Lung (tissue), 11 donors: ENCODE measurements at regions not wholly inside any gene's neighbourhood (a gene's known extent, or its start where the extent isn't known, plus 50 kb on each side); places are given as distances from the start of the nearest gene placed in this dataset.

ENCODE experiments used
- ATAC-seq: fragments of 200-7000 bp; cut with Tn5 transposase; one replicate; pipeline ENCODE4 v1.9.1; 2020; ENCODE audit warnings: moderate number of reproducible peaks; ENCODE audit not compliant: insufficient read depth, low FRiP score
- DNase-seq, 3 donors: peaks; one replicate each; pipeline ENCODE4 v3.0.0-alpha.2; 2013 to 2017
- H3K27ac ChIP-seq, 2 donors: one replicate each; pipeline ENCODE4 v1.5.1; 2013; ENCODE audit warnings: mild to moderate bottlenecking in 2 of 2, moderate library complexity in 2 of 2, control low read depth in 1 of 2, inconsistent platforms in 1 of 2, low read depth in 1 of 2, low read length in 1 of 2
- H3K27me3 ChIP-seq, 3 donors: one replicate each; pipeline ENCODE4 v1.5.1; 2013; ENCODE audit warnings: low read length in 2 of 3; ENCODE audit not compliant: control insufficient read depth in 3 of 3, insufficient read depth in 3 of 3
- H3K36me3 ChIP-seq, 4 donors: one replicate each; pipeline ENCODE4 v1.5.1; 2013; ENCODE audit warnings: low read length in 4 of 4, mild to moderate bottlenecking in 1 of 4, moderate library complexity in 1 of 4; ENCODE audit not compliant: control insufficient read depth in 4 of 4, insufficient read depth in 4 of 4
- H3K4me1 ChIP-seq, 5 donors: one replicate each; pipeline ENCODE4 v1.5.1; 2013; ENCODE audit warnings: low read length in 5 of 5, mild to moderate bottlenecking in 2 of 5, moderate library complexity in 1 of 5; ENCODE audit not compliant: control insufficient read depth in 5 of 5, insufficient read depth in 5 of 5
- H3K4me3 ChIP-seq: one replicate; pipeline ENCODE4 v1.5.1; 2013; ENCODE audit warnings: mild to moderate bottlenecking, control low read depth, moderate library complexity
- H3K9ac ChIP-seq, 2 donors: one replicate each; pipeline ENCODE4 v1.5.1; 2013; ENCODE audit warnings: low read length in 2 of 2, control low read depth in 1 of 2; ENCODE audit not compliant: insufficient read depth in 1 of 2
- H3K9me3 ChIP-seq, 4 donors: one replicate each; pipeline ENCODE4 v1.5.1; 2013; ENCODE audit warnings: low read length in 3 of 4, mild to moderate bottlenecking in 1 of 4, moderate library complexity in 1 of 4; ENCODE audit not compliant: control insufficient read depth in 4 of 4, insufficient read depth in 3 of 4
- CTCF ChIP-seq: IDR thresholded peaks from 2 replicates; pipeline ENCODE4 v1.5.1; 2012; ENCODE audit warnings: mild to moderate bottlenecking; ENCODE audit errors: control extremely low read depth, extremely low read depth
- WGBS, 2 donors: extraction: QIAGEN DNeasy Blood & Tissue Kit; methylation state at CpG; one replicate each; pipeline ENCODE4 v1.1.7; 2013; 5-methylcytosine and 5-hydroxymethylcytosine counted together
- donor health status: control.
- donor health status: control.
- donor health status: Bipolar disorder and iron deficiency.
- donor health status: healthy.
- donor health status: DM: yes; HTN: yes; CAD: no.

GRCh38 chr1:221101807-221102605 is 222.8 kb downstream of the HLX start:
- no peak overlapping the region for H3K4me3 ChIP-seq
- no peaks in the 10 kb centered on the region for H3K27me3 ChIP-seq
- TF ChIP-seq CTCF, result no peak
- H3K36me3 ChIP-seq, result no peaks in the 10 kb centered on the region
- H3K4me1 ChIP-seq, result peaks cover 0 to 15% (median 4%) of the 10 kb centered on the region in 5 donors
- no peak overlapping the region for H3K27ac ChIP-seq
- ATAC-seq, result no peak
- no peak overlapping the region for H3K9ac ChIP-seq
- peak in 2 of 3 donors; percentile 31 to 63 for DNase-seq
- H3K9me3 ChIP-seq, result no peaks in the 10 kb centered on the region

DNA sequence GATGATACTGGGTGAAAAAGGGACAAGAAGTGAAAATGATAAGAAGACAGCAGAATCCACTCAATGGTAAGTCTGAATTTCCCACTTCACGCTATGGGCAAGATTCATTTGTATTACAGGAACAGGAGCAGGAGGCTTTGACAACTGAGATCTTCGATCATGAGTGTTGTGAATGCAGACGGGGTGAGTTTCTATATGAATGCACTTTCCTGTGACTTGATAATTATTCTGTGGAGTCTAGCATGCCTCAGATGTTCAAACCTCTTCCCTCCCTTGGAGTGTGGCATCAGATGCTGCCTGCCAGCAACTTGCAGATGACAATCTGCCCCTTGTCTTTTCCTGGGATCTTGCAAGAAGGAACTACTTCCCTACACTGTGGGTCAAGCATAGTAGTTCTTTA is 225.4 kb downstream of the HLX start:
- Histone ChIP-seq H3K4me1 (peaks cover 0 to 12% (median 4%) of the 10 kb centered on the region in 5 donors), H3K9ac (no peak overlapping the region), H3K27me3 (no peaks in the 10 kb centered on the region), H3K36me3 (no peaks in the 10 kb centered on the region), H3K4me3 (no peak overlapping the region), H3K27ac (no peak overlapping the region), H3K9me3 (no peaks in the 10 kb centered on the region)
- DNase-seq (no peak), ATAC-seq (no peak)
- TF ChIP-seq CTCF, result no peak
- 88 to 93% methylated on average over 3 of the region's 3 CpGs for WGBS, 2 donors

GRCh38 chr1:221105578-221105977 is 226.3 kb downstream of the HLX start:
- no peak for TF ChIP-seq CTCF
- Histone ChIP-seq H3K9ac (no peak overlapping the region), H3K27ac (no peak overlapping the region), H3K27me3 (no peaks in the 10 kb centered on the region), H3K9me3 (no peaks in the 10 kb centered on the region), H3K4me1 (peaks cover 0 to 12% (median 4%) of the 10 kb centered on the region in 5 donors), H3K4me3 (no peak overlapping the region), H3K36me3 (no peaks in the 10 kb centered on the region)
- ATAC-seq (no peak), DNase-seq (no peak)
- 89 to 100% methylated on average over 1 of the region's 1 CpG for WGBS, 2 donors
